ENCODE measurements at regions not wholly inside any gene's neighbourhood (a gene's known extent, or its start where the extent isn't known, plus 50 kb on each side); places are given as distances from the start of the nearest gene placed in this dataset.
A peak's percentile ranks its signal among the peaks of the same experiment; 100 is the strongest.

DNA sequence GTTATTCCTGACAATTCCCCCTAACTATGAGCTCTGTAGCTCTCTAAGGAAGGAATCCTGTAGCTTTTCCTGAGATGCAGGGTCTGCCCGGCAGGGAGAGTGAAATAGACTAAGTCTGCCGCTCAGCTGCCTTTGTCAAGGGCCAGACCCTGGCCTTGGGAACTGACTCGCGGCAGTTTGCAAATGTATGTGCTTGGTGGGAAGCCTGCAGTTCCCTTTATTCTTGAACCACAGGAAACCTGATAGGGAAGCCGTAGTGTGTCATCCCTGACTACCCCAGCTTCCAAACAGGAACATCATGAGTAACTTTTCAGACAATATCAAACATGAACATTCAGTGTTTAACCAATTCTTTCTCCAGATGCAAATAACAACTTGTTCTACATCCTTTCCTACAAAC, 78.7 kb upstream of the IFNGR1 start:
- no peak overlapping the region for H2AFZ ChIP-seq (ENCODE audit: low read length)
- WGBS, 2 experiments (ENCODE audit: extremely low coverage in 1 of 2, insufficient coverage in 1 of 2, insufficient read length in 1 of 2, insufficient replicate concordance in 2 of 2, low coverage in 1 of 2, low lambda C conversion rate in 2 of 2, missing lambda C conversion rate in 1 of 2), result 1% methylated on average over 5 of the region's 5 CpGs; no CpG with 5 or more reads in 1 of the 2 experiments
- no peak overlapping the region for H3K18ac ChIP-seq (ENCODE audit: extremely low read depth, low read length)
- no peak overlapping the region for H2BK120ac ChIP-seq (replicated peaks; ENCODE audit: low read depth, low read length)
- ChIA-PET CTCF (ENCODE audit: partially characterized antibody) (interaction anchor here (0.7 to 3.4 kb wide), 8 partner anchors 17 to 291 kb away, joined by 3 to 22 read pairs (median 3); no protein-coding TSS in a partner anchor), POLR2A (ENCODE audit: partially characterized antibody) (interaction anchor here (0.8 kb wide), 1 partner anchor 102 kb away, joined by 3 read pairs; no protein-coding TSS in a partner anchor)
- H3K4me2 ChIP-seq (ENCODE audit: insufficient read depth in 1 of 2, low read depth in 2 of 2, low read length in 2 of 2), result peak overlapping the region; percentile 19 to 56; a peak in 3 of 4 replicates
- no peak overlapping the region for H3K14ac ChIP-seq (ENCODE audit: insufficient read length)
- H4K8ac ChIP-seq (ENCODE audit: extremely low read depth, insufficient read depth, low read length), result no peak overlapping the region
- H2BK5ac ChIP-seq (ENCODE audit: low read depth, low read length), result no peak overlapping the region
- no peak overlapping the region for H2BK12ac ChIP-seq (ENCODE audit: low read depth, low read length)
- H2AK5ac ChIP-seq (ENCODE audit: low read depth, low read length), result no peak overlapping the region
- no peaks in the 10 kb centered on the region for H4K20me1 ChIP-seq (replicated peaks in 1 of 2; ENCODE audit: control insufficient read depth in 1 of 2, insufficient read depth in 2 of 2, low read length in 2 of 2)
- H3K27ac ChIP-seq (ENCODE audit: low read depth, low read length), result no peak overlapping the region
- H3K23me2 ChIP-seq (ENCODE audit: low read depth, low read length), result no peaks in the 10 kb centered on the region
- DNase-seq (ENCODE audit: low read depth in 1 of 2, low spot score in 2 of 2), result peak; percentile 66 to 82
- no peaks in the 10 kb centered on the region; a peak in 1 of 7 replicates for H3K27me3 ChIP-seq (replicated peaks in 1 of 4; ENCODE audit: control insufficient read depth in 3 of 4, extremely low read depth in 1 of 4, insufficient read depth in 3 of 4, low read length in 3 of 4)
- no peak overlapping the region for H2BK15ac ChIP-seq (ENCODE audit: low read length)
- no peaks in the 10 kb centered on the region for H3K9me3 ChIP-seq (ENCODE audit: insufficient read depth in 2 of 2, low read depth in 1 of 2, low read length in 1 of 2)
- no peak overlapping the region for H3K9ac ChIP-seq (replicated peaks in 1 of 4; ENCODE audit: extremely low read depth in 1 of 4, low read depth in 3 of 4, low read length in 3 of 4)
- no peak overlapping the region for H3K23ac ChIP-seq (ENCODE audit: insufficient read length)
- no peak overlapping the region for H2BK20ac ChIP-seq (ENCODE audit: low read length)
- H3K4me1 ChIP-seq (replicated peaks in 1 of 4; ENCODE audit: control insufficient read depth in 3 of 4, insufficient read depth in 4 of 4, low read length in 3 of 4), result peaks cover 1 to 20% (median 11%) of the 10 kb centered on the region in 4 experiments; a peak in 6 of 7 replicates
- peak; percentile 99 for FAIRE-seq
- H3K79me2 ChIP-seq (ENCODE audit: control insufficient read depth in 1 of 2, insufficient read depth in 2 of 2, low read length in 2 of 2), result no peaks in the 10 kb centered on the region
- no peak overlapping the region for H4K5ac ChIP-seq (ENCODE audit: insufficient read length, low read depth, low read length)
- H3K4ac ChIP-seq (replicated peaks; ENCODE audit: insufficient read length, low read depth, low read length), result no peak overlapping the region
- no peak overlapping the region for H3K56ac ChIP-seq (replicated peaks; ENCODE audit: insufficient read length, low read depth, low read length)
- H3K36me3 ChIP-seq (ENCODE audit: control insufficient read depth in 2 of 4, insufficient read depth in 4 of 4, low read length in 3 of 4), result no peaks in the 10 kb centered on the region
- H3K79me1 ChIP-seq (ENCODE audit: low read depth, low read length), result no peaks in the 10 kb centered on the region
- H4K91ac ChIP-seq (replicated peaks; ENCODE audit: insufficient read length, low read length), result no peak overlapping the region
- peak overlapping the region in 1 of 4 experiments; percentile 35; a peak in 1 of 8 replicates for H3K4me3 ChIP-seq (ENCODE audit: extremely low read depth in 1 of 4, insufficient read depth in 2 of 4, low read depth in 3 of 4, low read length in 4 of 4)
- peak in 1 of 2 experiments; percentile 66; a peak in 1 of 3 replicates for TF ChIP-seq EP300 (IDR thresholded peaks at IDR 0.05; ENCODE audit: borderline replicate concordance in 1 of 2, low read depth in 2 of 2, low read length in 2 of 2)
- no peak for TF ChIP-seq FOSL1 (IDR thresholded peaks at IDR 0.05; ENCODE audit: insufficient read depth, low read depth, low read length)
- no peak for TF ChIP-seq ASH2L (IDR thresholded peaks at IDR 0.05; ENCODE audit: low read length)
- TF ChIP-seq RFX5 (IDR thresholded peaks at IDR 0.05; ENCODE audit: borderline replicate concordance, low read depth, low read length), result no peak
- TF ChIP-seq TCF12 (IDR thresholded peaks at IDR 0.05; ENCODE audit: low read depth, low read length), result 0 out of 2 replicates have a peak, but pooled peaks have one; percentile 66
- TF ChIP-seq POLR2AphosphoS5 (IDR thresholded peaks at IDR 0.05; ENCODE audit: low read depth, low read length), result no peak
- TF ChIP-seq JUN (IDR thresholded peaks at IDR 0.05; ENCODE audit: low read depth, low read length), result no peak
- TF ChIP-seq, protein P1, sequence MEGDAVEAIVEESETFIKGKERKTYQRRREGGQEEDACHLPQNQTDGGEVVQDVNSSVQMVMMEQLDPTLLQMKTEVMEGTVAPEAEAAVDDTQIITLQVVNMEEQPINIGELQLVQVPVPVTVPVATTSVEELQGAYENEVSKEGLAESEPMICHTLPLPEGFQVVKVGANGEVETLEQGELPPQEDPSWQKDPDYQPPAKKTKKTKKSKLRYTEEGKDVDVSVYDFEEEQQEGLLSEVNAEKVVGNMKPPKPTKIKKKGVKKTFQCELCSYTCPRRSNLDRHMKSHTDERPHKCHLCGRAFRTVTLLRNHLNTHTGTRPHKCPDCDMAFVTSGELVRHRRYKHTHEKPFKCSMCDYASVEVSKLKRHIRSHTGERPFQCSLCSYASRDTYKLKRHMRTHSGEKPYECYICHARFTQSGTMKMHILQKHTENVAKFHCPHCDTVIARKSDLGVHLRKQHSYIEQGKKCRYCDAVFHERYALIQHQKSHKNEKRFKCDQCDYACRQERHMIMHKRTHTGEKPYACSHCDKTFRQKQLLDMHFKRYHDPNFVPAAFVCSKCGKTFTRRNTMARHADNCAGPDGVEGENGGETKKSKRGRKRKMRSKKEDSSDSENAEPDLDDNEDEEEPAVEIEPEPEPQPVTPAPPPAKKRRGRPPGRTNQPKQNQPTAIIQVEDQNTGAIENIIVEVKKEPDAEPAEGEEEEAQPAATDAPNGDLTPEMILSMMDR (IDR thresholded peaks at IDR 0.05; ENCODE audit: control extremely low read depth in 1 of 3, insufficient read depth in 1 of 3, low read depth in 1 of 3, low read length in 3 of 3), result no peak
- TF ChIP-seq SIX5 (IDR thresholded peaks at IDR 0.05; ENCODE audit: low read depth, low read length), result no peak
- TF ChIP-seq NRF1 (IDR thresholded peaks at IDR 0.05; ENCODE audit: low read depth, low read length), result no peak
- no peak for TF ChIP-seq RNF2 (IDR thresholded peaks at IDR 0.05; ENCODE audit: borderline replicate concordance, low read depth, low read length, missing control alignments, poor library complexity, severe bottlenecking)

Data from H1 (cell line).